ENCODE measurements at regions not wholly inside any gene's neighbourhood (a gene's known extent, or its start where the extent isn't known, plus 50 kb on each side); places are given as distances from the start of the nearest gene placed in this dataset.

- Histone ChIP-seq H3K36me3 (no peaks in the 10 kb centered on the region), H3K27ac (no peak overlapping the region), H3K4me1 (no peaks in the 10 kb centered on the region), H3K9me3 (peaks cover 0 to 6% of the 10 kb centered on the region in 2 donors), H3K27me3 (no peaks in the 10 kb centered on the region), H3K4me3 (no peak overlapping the region)
- TF ChIP-seq POLR2A (IDR thresholded peaks at IDR 0.05): no peak
- no peak for TF ChIP-seq POLR2AphosphoS5 (IDR thresholded peaks at IDR 0.05)
- no peak for TF ChIP-seq EP300 (IDR thresholded peaks at IDR 0.05; ENCODE audit: low read depth)
- DNase-seq: no peak
- intact Hi-C loops (cut with DNase I; ENCODE audit: low total_unique reads) (no loop called here), in situ Hi-C loops (cut with MboI; ENCODE audit: low pct_ligation_motif_present in 1 of 4, low pct_unique_long_range_greater_than_20kb in 1 of 4, low sequenced_read_pairs in 3 of 4) (no loop called here)
- WGBS, 2 donors (ENCODE audit: low coverage in 1 of 2): 69 to 70% methylated on average over 2 of the region's 2 CpGs
These were observed 572.9 kb upstream of the CDH6 start for GRCh38 chr5:30620481-30621085.

DNA sequence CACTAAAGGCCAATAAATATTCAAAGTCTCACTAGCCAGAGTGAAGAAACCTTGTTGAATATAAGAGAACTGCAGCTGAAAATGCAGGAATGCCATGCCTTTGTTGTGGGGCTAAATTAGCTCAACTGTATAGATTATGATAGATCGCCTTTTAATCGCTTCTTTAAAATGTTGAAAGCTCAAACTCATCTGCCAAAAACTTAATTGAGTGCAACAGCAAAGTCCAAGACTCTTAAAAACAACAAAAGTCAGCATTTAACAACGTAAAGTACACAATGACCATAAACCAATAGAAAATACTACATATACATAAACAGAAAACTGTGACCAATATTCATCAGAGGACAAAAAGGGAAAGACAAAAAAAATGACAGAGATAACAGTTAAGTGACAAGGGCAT is 585.0 kb upstream of the CDH6 start:
- H3K4me3 ChIP-seq: no peak overlapping the region

GRCh38 chr5:30607301-30607894 is 586.1 kb upstream of the CDH6 start:
- Histone ChIP-seq H3K27me3 (no peaks in the 10 kb centered on the region), H3K4me1 (no peaks in the 10 kb centered on the region), H3K27ac (no peak overlapping the region), H3K36me3 (no peaks in the 10 kb centered on the region), H3K4me3 (no peak overlapping the region), H3K9me3 (no peaks in the 10 kb centered on the region)
- 65 to 81% methylated on average over 3 of the region's 3 CpGs for WGBS, 2 donors (ENCODE audit: low coverage in 1 of 2)
- DNase-seq: no peak
- intact Hi-C loops (cut with DNase I; ENCODE audit: low total_unique reads) (no loop called here), in situ Hi-C loops (cut with MboI; ENCODE audit: low pct_ligation_motif_present in 1 of 4, low pct_unique_long_range_greater_than_20kb in 1 of 4, low sequenced_read_pairs in 3 of 4) (no loop called here)
- TF ChIP-seq EP300 (IDR thresholded peaks at IDR 0.05; ENCODE audit: low read depth) (no peak), POLR2A (IDR thresholded peaks at IDR 0.05) (no peak), POLR2AphosphoS5 (IDR thresholded peaks at IDR 0.05) (no peak)
- TF ChIP-seq, protein P1, sequence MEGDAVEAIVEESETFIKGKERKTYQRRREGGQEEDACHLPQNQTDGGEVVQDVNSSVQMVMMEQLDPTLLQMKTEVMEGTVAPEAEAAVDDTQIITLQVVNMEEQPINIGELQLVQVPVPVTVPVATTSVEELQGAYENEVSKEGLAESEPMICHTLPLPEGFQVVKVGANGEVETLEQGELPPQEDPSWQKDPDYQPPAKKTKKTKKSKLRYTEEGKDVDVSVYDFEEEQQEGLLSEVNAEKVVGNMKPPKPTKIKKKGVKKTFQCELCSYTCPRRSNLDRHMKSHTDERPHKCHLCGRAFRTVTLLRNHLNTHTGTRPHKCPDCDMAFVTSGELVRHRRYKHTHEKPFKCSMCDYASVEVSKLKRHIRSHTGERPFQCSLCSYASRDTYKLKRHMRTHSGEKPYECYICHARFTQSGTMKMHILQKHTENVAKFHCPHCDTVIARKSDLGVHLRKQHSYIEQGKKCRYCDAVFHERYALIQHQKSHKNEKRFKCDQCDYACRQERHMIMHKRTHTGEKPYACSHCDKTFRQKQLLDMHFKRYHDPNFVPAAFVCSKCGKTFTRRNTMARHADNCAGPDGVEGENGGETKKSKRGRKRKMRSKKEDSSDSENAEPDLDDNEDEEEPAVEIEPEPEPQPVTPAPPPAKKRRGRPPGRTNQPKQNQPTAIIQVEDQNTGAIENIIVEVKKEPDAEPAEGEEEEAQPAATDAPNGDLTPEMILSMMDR (IDR thresholded peaks at IDR 0.05): no peak

More for the DNA sequence above, 585.0 kb upstream of the CDH6 start:
- Histone ChIP-seq H3K27ac (no peak overlapping the region), H3K27me3 (no peaks in the 10 kb centered on the region), H3K9me3 (no peaks in the 10 kb centered on the region), H3K36me3 (no peaks in the 10 kb centered on the region), H3K4me1 (no peaks in the 10 kb centered on the region)
- TF ChIP-seq, protein P1 (IDR thresholded peaks at IDR 0.05): no peak
- WGBS, 2 donors (ENCODE audit: low coverage in 1 of 2): 85 to 88% methylated on average over 3 of the region's 3 CpGs
- no peak for DNase-seq
- in situ Hi-C loops (cut with MboI; ENCODE audit: low pct_ligation_motif_present in 1 of 4, low pct_unique_long_range_greater_than_20kb in 1 of 4, low sequenced_read_pairs in 3 of 4) (no loop called here), intact Hi-C loops (cut with DNase I; ENCODE audit: low total_unique reads) (no loop called here)

DNA sequence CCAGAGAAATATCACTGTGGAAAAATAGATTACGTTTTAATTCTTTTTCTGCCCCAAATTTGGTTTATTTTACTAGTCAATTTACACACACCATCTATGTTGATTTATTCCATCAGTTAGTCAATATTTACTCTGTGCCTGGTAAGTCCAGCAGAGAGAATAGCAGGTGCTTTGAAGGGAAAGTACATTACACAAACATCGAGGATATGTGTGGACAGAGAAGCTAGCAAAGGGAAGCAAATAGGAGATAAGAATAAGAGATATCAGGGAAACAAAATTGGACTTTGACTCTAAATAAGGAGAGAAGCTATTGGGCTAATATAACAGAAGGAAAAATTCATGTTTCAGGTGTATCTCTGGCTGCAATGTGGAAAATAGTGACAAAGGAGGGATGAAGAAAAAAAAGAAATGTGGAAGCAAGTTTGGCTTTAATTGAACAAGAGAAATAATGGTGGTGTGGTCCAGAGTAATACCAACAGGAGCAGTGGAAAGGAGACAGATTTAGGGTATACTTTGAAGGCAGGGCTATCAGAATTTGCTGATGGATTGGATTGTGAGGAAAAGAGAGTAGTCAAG is 587.7 kb upstream of the CDH6 start:
- Histone ChIP-seq H3K27me3 (no peaks in the 10 kb centered on the region), H3K4me3 (no peak overlapping the region), H3K36me3 (no peaks in the 10 kb centered on the region), H3K4me1 (no peaks in the 10 kb centered on the region), H3K9me3 (no peaks in the 10 kb centered on the region), H3K27ac (no peak overlapping the region)
- intact Hi-C loops (cut with DNase I; ENCODE audit: low total_unique reads): no loop called here
- TF ChIP-seq, protein P1 (IDR thresholded peaks at IDR 0.05): no peak
- TF ChIP-seq POLR2AphosphoS5 (IDR thresholded peaks at IDR 0.05) (no peak), POLR2A (IDR thresholded peaks at IDR 0.05) (no peak), EP300 (IDR thresholded peaks at IDR 0.05; ENCODE audit: low read depth) (no peak)
- DNase-seq: no peak
- in situ Hi-C loops (cut with MboI; ENCODE audit: low pct_ligation_motif_present in 1 of 4, low pct_unique_long_range_greater_than_20kb in 1 of 4, low sequenced_read_pairs in 3 of 4): no loop called here
- WGBS, 2 donors (ENCODE audit: low coverage in 1 of 2): 49 to 62% methylated on average over 2 of the region's 2 CpGs
